ENCODE measurements at regions not wholly inside any gene's neighbourhood (a gene's known extent, or its start where the extent isn't known, plus 50 kb on each side); places are given as distances from the start of the nearest gene placed in this dataset.
"Not testable (repeated sequence)": the region's sequence is repeated elsewhere in the genome, so short reads cannot be mapped to it uniquely, and the experiment has no call there.

- no peak for DNase-seq
- no peaks in the 10 kb centered on the region for H3K36me3 Mint-ChIP-seq
- H3K4me3 Mint-ChIP-seq, result no peak overlapping the region
- H3K27ac Mint-ChIP-seq, result no peak overlapping the region
- no peaks in the 10 kb centered on the region for H3K4me1 Mint-ChIP-seq
- peaks cover 3 to 8% (median 6%) of the 10 kb centered on the region in 3 donors for H3K27me3 Mint-ChIP-seq (ENCODE audit: low read depth in 3 of 3)
- peaks cover 0 to 13% (median 7%) of the 10 kb centered on the region in 6 donors for H3K9me3 Mint-ChIP-seq
These were observed 162.9 kb downstream of the ZNF33B start for GRCh38 chr10:42475168-42476098.

- Mint-ChIP-seq H3K4me3 (no peak overlapping the region), H3K27me3 (ENCODE audit: low read depth in 3 of 3) (peaks cover 0 to 6% (median 1%) of the 10 kb centered on the region in 3 donors), H3K4me1 (no peaks in the 10 kb centered on the region), H3K9me3 (peaks cover 2 to 23% (median 9%) of the 10 kb centered on the region in 6 donors), H3K36me3 (no peaks in the 10 kb centered on the region), H3K27ac (no peak overlapping the region)
- DNase-seq, result no peak
These were observed 184.1 kb downstream of the ZNF33B start for GRCh38 chr10:42454313-42454712.

GRCh38 chr10:42431095-42431494 is 207.3 kb downstream of the ZNF33B start:
- Mint-ChIP-seq H3K9me3 (peaks cover 0 to 6% (median 2%) of the 10 kb centered on the region in 6 donors), H3K27ac (no peak overlapping the region), H3K36me3 (no peaks in the 10 kb centered on the region), H3K4me1 (no peaks in the 10 kb centered on the region), H3K4me3 (no peak overlapping the region), H3K27me3 (ENCODE audit: low read depth in 3 of 3) (peaks cover 3 to 5% (median 4%) of the 10 kb centered on the region in 3 donors)
- no peak for DNase-seq

GRCh38 chr10:42428534-42428933 is 209.8 kb downstream of the ZNF33B start:
- DNase-seq, result no peak
- H3K27ac Mint-ChIP-seq, result no peak overlapping the region
- peaks cover 0 to 2% (median 0%) of the 10 kb centered on the region in 6 donors for H3K9me3 Mint-ChIP-seq
- no peak overlapping the region for H3K4me3 Mint-ChIP-seq
- no peaks in the 10 kb centered on the region for H3K4me1 Mint-ChIP-seq
- peaks cover 0 to 4% (median 0%) of the 10 kb centered on the region in 3 donors for H3K36me3 Mint-ChIP-seq
- peaks cover 2 to 5% (median 5%) of the 10 kb centered on the region in 3 donors for H3K27me3 Mint-ChIP-seq (ENCODE audit: low read depth in 3 of 3)

DNA sequence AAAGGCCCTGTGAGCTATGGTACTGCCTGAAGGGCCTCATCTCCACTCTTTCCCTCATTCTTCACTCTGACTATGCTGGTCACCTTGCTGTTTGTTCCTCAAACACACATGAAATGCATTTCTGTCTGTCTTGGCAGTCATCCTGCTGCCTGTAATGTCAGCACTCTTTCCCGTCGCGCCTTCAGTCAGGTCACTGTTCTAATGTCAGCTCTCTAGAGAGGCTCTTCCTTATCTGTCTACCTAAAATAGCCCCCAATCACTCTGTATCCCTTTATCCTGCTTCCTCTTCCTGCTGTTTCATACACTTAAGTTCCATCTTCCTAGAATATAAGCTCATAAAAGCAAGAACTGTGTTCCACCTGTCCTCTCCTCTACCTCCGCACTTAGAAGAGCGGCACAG is 215.5 kb downstream of the ZNF33B start:
- Mint-ChIP-seq H3K27ac (no peak overlapping the region), H3K4me3 (no peak overlapping the region), H3K9me3 (peaks cover 0 to 6% (median 0%) of the 10 kb centered on the region in 6 donors), H3K4me1 (no peaks in the 10 kb centered on the region), H3K36me3 (peaks cover 0 to 4% (median 0%) of the 10 kb centered on the region in 3 donors), H3K27me3 (ENCODE audit: low read depth in 3 of 3) (peaks cover 0 to 2% (median 0%) of the 10 kb centered on the region in 3 donors)
- no peak for DNase-seq

DNA sequence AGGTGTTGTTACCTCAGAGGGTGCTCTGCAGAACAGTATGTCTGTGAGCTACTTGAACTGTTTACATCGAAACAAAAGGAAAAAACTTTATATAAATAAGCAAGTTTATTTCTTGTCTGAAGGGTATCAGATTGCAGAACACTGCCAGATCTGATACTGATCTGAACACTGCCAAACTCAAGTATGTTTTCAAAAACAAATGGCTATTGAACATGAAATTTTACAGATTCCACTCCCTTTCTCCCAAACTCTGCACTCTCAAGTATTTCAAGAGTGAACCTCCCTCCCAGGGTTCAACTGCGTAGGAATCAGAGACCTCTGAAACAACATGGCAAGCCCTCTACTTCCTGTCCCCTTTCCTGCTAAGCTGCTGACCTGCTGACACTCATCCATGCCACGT is 216.6 kb downstream of the ZNF33B start:
- H3K4me3 Mint-ChIP-seq, result no peak overlapping the region
- no peak overlapping the region for H3K27ac Mint-ChIP-seq
- H3K36me3 Mint-ChIP-seq, result peaks cover 0 to 4% (median 0%) of the 10 kb centered on the region in 3 donors
- H3K27me3 Mint-ChIP-seq (ENCODE audit: low read depth in 3 of 3), result peaks cover 0 to 2% (median 0%) of the 10 kb centered on the region in 3 donors
- DNase-seq, result no peak
- peaks cover 0 to 6% (median 0%) of the 10 kb centered on the region in 6 donors for H3K9me3 Mint-ChIP-seq
- H3K4me1 Mint-ChIP-seq, result no peaks in the 10 kb centered on the region

DNA sequence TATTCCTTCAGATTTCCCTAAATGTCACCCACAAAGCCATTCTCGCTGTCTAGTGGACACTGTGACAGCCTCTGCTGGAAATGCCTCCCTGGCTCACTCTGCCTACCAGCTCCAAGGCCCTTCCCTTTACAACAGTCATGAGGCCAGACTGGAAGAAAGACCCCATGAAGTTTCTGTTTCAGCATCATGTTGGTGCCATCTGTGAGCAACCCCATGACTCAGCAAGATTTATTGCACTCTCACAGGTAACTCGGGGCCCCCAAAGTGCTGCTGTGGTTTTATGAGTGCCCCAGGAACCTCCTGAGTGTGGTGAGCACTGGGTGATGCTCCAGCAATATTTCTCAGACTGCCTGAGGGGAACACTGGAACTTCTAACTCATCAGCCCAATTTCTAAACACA is 218.6 kb downstream of the ZNF33B start:
- peaks cover 0 to 6% (median under 1%) of the 10 kb centered on the region in 6 donors for H3K9me3 Mint-ChIP-seq
- DNase-seq, result no peak
- no peak overlapping the region for H3K4me3 Mint-ChIP-seq
- no peak overlapping the region for H3K27ac Mint-ChIP-seq
- peaks cover 0 to 4% (median 0%) of the 10 kb centered on the region in 3 donors for H3K36me3 Mint-ChIP-seq
- no peaks in the 10 kb centered on the region for H3K27me3 Mint-ChIP-seq (ENCODE audit: low read depth in 3 of 3)
- H3K4me1 Mint-ChIP-seq, result no peaks in the 10 kb centered on the region

GRCh38 chr10:42380926-42381547 is 257.3 kb downstream of the ZNF33B start:
- peaks cover 0 to 3% (median 0%) of the 10 kb centered on the region in 3 donors for H3K27me3 Mint-ChIP-seq (ENCODE audit: low read depth in 3 of 3)
- H3K4me1 Mint-ChIP-seq, result no peaks in the 10 kb centered on the region
- H3K36me3 Mint-ChIP-seq, result no peaks in the 10 kb centered on the region
- H3K4me3 Mint-ChIP-seq, result no peak overlapping the region
- H3K9me3 Mint-ChIP-seq, result peaks cover 0 to 17% (median 3%) of the 10 kb centered on the region in 6 donors
- no peak for DNase-seq
- H3K27ac Mint-ChIP-seq, result no peak overlapping the region

DNA sequence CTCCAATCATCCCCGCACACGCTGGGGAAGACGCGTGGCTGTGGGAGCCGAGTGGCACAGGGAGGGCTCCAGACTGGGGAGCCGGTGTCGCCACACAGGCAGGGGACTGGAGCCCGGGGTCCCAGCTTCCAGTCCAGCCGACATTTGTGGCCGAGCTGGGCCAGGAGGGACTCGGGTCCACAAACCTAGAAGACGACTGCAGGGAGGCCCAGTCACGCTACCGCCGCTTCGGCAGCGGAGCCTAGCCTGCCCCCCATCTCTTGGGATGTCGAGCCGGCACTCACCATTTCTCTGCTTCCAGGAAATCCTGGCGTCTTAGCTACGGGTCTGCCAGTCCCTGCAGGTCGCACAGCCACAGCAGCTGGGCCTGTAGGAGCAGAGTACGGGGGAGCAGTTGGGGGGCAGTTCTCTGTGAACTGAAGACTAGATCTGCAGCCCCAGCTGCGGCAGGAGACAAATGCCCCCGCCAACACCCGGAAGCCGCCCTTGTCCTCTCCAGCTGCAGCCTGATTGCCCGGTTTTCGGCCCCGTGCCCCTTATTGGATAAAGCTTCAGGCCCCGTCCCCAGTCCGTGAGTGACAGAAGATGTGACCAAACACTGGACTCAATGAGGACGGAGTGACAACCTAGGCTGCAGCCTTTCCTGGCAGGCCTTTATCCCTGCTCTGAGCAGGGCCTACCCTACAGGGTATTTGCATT is 270.7 kb downstream of the ZNF33B start:
- Mint-ChIP-seq H3K27me3 (ENCODE audit: low read depth in 3 of 3) (peaks cover 0 to 5% (median 4%) of the 10 kb centered on the region in 3 donors), H3K4me3 (peak overlapping the region; percentile 65 to 90 (median 87)), H3K27ac (peak overlapping the region in 4 of 6 donors; percentile 35 to 78 (median 50)), H3K9me3 (peaks cover 0 to 23% (median 5%) of the 10 kb centered on the region in 6 donors), H3K4me1 (peaks cover 16 to 33% of the 10 kb centered on the region in 2 donors), H3K36me3 (peaks cover 12 to 23% (median 18%) of the 10 kb centered on the region in 3 donors)
- DNase-seq, result peak; percentile 69 to 81 (median 77)

DNA sequence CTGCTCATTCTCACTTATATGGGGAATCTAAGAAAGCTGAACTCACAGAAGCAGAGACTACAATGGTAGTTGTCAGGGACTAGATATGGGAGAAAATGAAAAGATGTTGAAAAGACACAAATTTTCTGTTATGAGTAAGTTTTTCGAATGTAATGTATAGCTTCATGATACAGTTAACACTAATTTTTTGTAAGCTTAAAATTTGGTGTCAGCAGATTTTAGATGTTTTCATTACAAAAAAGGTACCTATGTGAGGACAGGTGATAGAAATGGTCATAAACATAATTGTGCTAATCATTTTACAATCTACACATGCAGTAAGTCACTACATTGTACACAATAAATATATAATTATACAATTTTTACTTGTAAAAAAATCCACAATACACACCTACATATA is 286.6 kb downstream of the ZNF33B start:
- peaks cover 16 to 48% (median 17%) of the 10 kb centered on the region in 3 donors for H3K36me3 Mint-ChIP-seq
- peaks cover 16 to 50% (median 32%) of the 10 kb centered on the region in 6 donors for H3K9me3 Mint-ChIP-seq
- H3K27me3 Mint-ChIP-seq (ENCODE audit: low read depth in 3 of 3), result no peaks in the 10 kb centered on the region
- no peak overlapping the region for H3K4me3 Mint-ChIP-seq
- no peak for DNase-seq
- no peak overlapping the region for H3K27ac Mint-ChIP-seq
- peaks cover 0 to 7% of the 10 kb centered on the region in 2 donors for H3K4me1 Mint-ChIP-seq

- H3K27me3 Mint-ChIP-seq (ENCODE audit: low read depth in 3 of 3); H3K27ac Mint-ChIP-seq; H3K4me1 Mint-ChIP-seq; DNase-seq; H3K4me3 Mint-ChIP-seq: not testable (repeated sequence)
- Mint-ChIP-seq H3K9me3 (peaks cover 34 to 83% (median 77%) of the 10 kb centered on the region in 6 donors), H3K36me3 (peaks cover 5 to 29% (median 9%) of the 10 kb centered on the region in 3 donors)
These were observed 301.6 kb downstream of the ZNF33B start for GRCh38 chr10:42336593-42337337.

DNA sequence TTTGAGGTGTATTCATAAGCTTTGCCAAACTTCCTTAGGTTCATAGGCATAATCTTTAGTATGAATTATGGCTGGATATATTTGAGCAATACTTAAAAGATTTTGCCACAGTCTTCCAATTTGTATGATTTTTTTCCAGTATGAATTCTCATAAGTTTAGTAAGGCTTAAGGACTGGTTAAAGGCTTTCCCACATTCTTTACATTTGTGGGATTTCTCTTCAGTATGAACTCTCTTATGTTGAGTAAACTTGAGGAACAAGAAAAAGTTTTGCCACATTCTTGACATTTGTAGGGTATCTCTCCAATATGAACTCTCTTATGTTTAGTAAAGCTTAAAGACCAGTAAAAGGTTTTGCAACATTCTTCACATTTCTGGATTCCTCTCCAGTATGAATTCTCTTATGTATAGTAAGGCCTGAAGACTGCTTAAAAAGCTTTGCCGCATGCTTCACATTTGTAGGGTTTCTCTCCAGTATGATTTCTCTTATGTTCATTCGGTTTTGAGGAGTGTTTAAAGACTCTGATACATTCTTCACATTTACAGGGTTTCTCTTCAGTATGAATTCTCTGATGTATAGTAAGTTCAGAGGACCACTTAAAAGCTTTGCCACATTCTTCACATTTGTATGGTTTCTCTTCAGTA is 302.6 kb downstream of the ZNF33B start:
- DNase-seq; H3K4me3 Mint-ChIP-seq; H3K27ac Mint-ChIP-seq; H3K4me1 Mint-ChIP-seq; H3K27me3 Mint-ChIP-seq (ENCODE audit: low read depth in 3 of 3): not testable (repeated sequence)
- H3K36me3 Mint-ChIP-seq, result peaks cover 8 to 33% (median 12%) of the 10 kb centered on the region in 3 donors
- peaks cover 38 to 84% (median 79%) of the 10 kb centered on the region in 6 donors for H3K9me3 Mint-ChIP-seq

Measured in immature natural killer cell (primary cell).